ENCODE measurements at regions not wholly inside any gene's neighbourhood (a gene's known extent, or its start where the extent isn't known, plus 50 kb on each side); places are given as distances from the start of the nearest gene placed in this dataset.
"Not testable (repeated sequence)": the region's sequence is repeated elsewhere in the genome, so short reads cannot be mapped to it uniquely, and the experiment has no call there.

- 88 to 94% (median 89%) methylated on average over 5 of the region's 5 CpGs for WGBS, 5 donors
- no peak for DNase-seq
Measured at GRCh38 chr12:11986165-11986564, 84.6 kb upstream of the BCL2L14 start.

GRCh38 chr12:11987901-11988300 lies 82.8 kb upstream of the BCL2L14 start:
- intact Hi-C loops (cut with DNase I; ENCODE audit: low total_unique reads): no loop called here
- Histone ChIP-seq H3K27me3 (replicated peaks in 1 of 7) (no peaks in the 10 kb centered on the region), H3K9me3 (no peaks in the 10 kb centered on the region), H3K4me3 (no peak overlapping the region), H3K27ac (no peak overlapping the region), H3K4me1 (no peaks in the 10 kb centered on the region), H3K36me3 (no peaks in the 10 kb centered on the region)
- DNase-seq: no peak
- 84 to 97% (median 89%) methylated on average over 4 of the region's 4 CpGs for WGBS, 5 donors
- TF ChIP-seq POLR2A (IDR thresholded peaks at IDR 0.05) (no peak), POLR2AphosphoS5 (IDR thresholded peaks at IDR 0.05) (no peak)
- TF ChIP-seq, protein P1, sequence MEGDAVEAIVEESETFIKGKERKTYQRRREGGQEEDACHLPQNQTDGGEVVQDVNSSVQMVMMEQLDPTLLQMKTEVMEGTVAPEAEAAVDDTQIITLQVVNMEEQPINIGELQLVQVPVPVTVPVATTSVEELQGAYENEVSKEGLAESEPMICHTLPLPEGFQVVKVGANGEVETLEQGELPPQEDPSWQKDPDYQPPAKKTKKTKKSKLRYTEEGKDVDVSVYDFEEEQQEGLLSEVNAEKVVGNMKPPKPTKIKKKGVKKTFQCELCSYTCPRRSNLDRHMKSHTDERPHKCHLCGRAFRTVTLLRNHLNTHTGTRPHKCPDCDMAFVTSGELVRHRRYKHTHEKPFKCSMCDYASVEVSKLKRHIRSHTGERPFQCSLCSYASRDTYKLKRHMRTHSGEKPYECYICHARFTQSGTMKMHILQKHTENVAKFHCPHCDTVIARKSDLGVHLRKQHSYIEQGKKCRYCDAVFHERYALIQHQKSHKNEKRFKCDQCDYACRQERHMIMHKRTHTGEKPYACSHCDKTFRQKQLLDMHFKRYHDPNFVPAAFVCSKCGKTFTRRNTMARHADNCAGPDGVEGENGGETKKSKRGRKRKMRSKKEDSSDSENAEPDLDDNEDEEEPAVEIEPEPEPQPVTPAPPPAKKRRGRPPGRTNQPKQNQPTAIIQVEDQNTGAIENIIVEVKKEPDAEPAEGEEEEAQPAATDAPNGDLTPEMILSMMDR (IDR thresholded peaks at IDR 0.05 in 8 of 11, conservative IDR thresholded peaks at IDR 0.05 in 3 of 11): no peak

More at GRCh38 chr12:11986165-11986564, 84.6 kb upstream of the BCL2L14 start:
- H3K9me3 ChIP-seq: no peaks in the 10 kb centered on the region
- H3K4me3 ChIP-seq: no peak overlapping the region
- no peaks in the 10 kb centered on the region for H3K27me3 ChIP-seq (replicated peaks in 1 of 7)
- no peak for TF ChIP-seq POLR2A (IDR thresholded peaks at IDR 0.05)
- TF ChIP-seq, protein P1 (IDR thresholded peaks at IDR 0.05 in 8 of 11, conservative IDR thresholded peaks at IDR 0.05 in 3 of 11): no peak
- no peak for TF ChIP-seq POLR2AphosphoS5 (IDR thresholded peaks at IDR 0.05)
- H3K27ac ChIP-seq: no peak overlapping the region
- H3K4me1 ChIP-seq: peaks cover 0 to 6% (median 0%) of the 10 kb centered on the region in 6 donors
- no peaks in the 10 kb centered on the region for H3K36me3 ChIP-seq
- intact Hi-C loops (cut with DNase I; ENCODE audit: low total_unique reads): no loop called here

- no peaks in the 10 kb centered on the region for H3K9me3 ChIP-seq
- H3K36me3 ChIP-seq: no peaks in the 10 kb centered on the region
- no peak overlapping the region for H3K27ac ChIP-seq
- H3K27me3 ChIP-seq (replicated peaks in 1 of 7): no peaks in the 10 kb centered on the region
- H3K4me1 ChIP-seq: no peaks in the 10 kb centered on the region
- H3K4me3 ChIP-seq: no peak overlapping the region
- intact Hi-C loops (cut with DNase I; ENCODE audit: low total_unique reads): no loop called here
- no peak for TF ChIP-seq POLR2A (IDR thresholded peaks at IDR 0.05)
- TF ChIP-seq, protein P1 (IDR thresholded peaks at IDR 0.05 in 8 of 11, conservative IDR thresholded peaks at IDR 0.05 in 3 of 11): no peak
- TF ChIP-seq POLR2AphosphoS5 (IDR thresholded peaks at IDR 0.05): no peak
- no peak for DNase-seq
- WGBS, 5 donors: 91 to 94% (median 94%) methylated on average over 4 of the region's 4 CpGs
Measured at GRCh38 chr12:11991604-11992003, 79.1 kb upstream of the BCL2L14 start.

- H3K27ac ChIP-seq: no peak overlapping the region
- H3K27me3 ChIP-seq (replicated peaks in 1 of 7): no peaks in the 10 kb centered on the region
- no peaks in the 10 kb centered on the region for H3K36me3 ChIP-seq
- intact Hi-C loops (cut with DNase I; ENCODE audit: low total_unique reads): no loop called here
- DNase-seq: no peak
- no peaks in the 10 kb centered on the region for H3K4me1 ChIP-seq
- TF ChIP-seq POLR2AphosphoS5 (IDR thresholded peaks at IDR 0.05) (no peak), POLR2A (IDR thresholded peaks at IDR 0.05) (no peak)
- TF ChIP-seq, protein P1 (IDR thresholded peaks at IDR 0.05 in 8 of 11, conservative IDR thresholded peaks at IDR 0.05 in 3 of 11): no peak
- H3K4me3 ChIP-seq: no peak overlapping the region
- no peaks in the 10 kb centered on the region for H3K9me3 ChIP-seq
- 83 to 97% (median 94%) methylated on average over 3 of the region's 3 CpGs for WGBS, 5 donors
Measured at GRCh38 chr12:11992515-11992914, 78.2 kb upstream of the BCL2L14 start.

- intact Hi-C loops (cut with DNase I; ENCODE audit: low total_unique reads); H3K27me3 ChIP-seq (replicated peaks in 1 of 7); H3K4me1 ChIP-seq; H3K4me3 ChIP-seq; DNase-seq; H3K36me3 ChIP-seq; H3K9me3 ChIP-seq: not testable (repeated sequence)
- peak overlapping the region in 2 of 8 donors; percentile 8 to 38 for H3K27ac ChIP-seq
- WGBS, 5 donors: 77 to 88% (median 83%) methylated on average over 7 of the region's 7 CpGs
Measured at GRCh38 chr12:11998307-11998943, 72.3 kb upstream of the BCL2L14 start.

Measured in spleen (tissue), 11 donors.